GM13977 (cell line): ENCODE measurements at regions not wholly inside any gene's neighbourhood (a gene's known extent, or its start where the extent isn't known, plus 50 kb on each side); places are given as distances from the start of the nearest gene placed in this dataset.

ENCODE experiments used
- DNase-seq: peaks from one replicate; pipeline ENCODE4 v3.0.0; 2012; ENCODE audit warnings: low spot score
- in situ Hi-C: fragments of 300-500 bp; cut with MboI; formaldehyde crosslinking; loops from one replicate; pipeline ENCODE4 v1.12.0; 2022; ENCODE audit warnings: low sequenced_read_pairs, low pct_unique_long_range_greater_than_20kb, mixed read lengths, inconsistent platforms; ENCODE audit not compliant: unreplicated experiment
- TF ChIP-seq, protein P1 (sequence below): IDR thresholded peaks from 2 replicates; pipeline ENCODE4 v1.5.1; 2012; ENCODE audit warnings: mild to moderate bottlenecking, control low read depth; ENCODE audit not compliant: insufficient read depth; ENCODE audit errors: extremely low read depth, missing control alignments

DNA sequence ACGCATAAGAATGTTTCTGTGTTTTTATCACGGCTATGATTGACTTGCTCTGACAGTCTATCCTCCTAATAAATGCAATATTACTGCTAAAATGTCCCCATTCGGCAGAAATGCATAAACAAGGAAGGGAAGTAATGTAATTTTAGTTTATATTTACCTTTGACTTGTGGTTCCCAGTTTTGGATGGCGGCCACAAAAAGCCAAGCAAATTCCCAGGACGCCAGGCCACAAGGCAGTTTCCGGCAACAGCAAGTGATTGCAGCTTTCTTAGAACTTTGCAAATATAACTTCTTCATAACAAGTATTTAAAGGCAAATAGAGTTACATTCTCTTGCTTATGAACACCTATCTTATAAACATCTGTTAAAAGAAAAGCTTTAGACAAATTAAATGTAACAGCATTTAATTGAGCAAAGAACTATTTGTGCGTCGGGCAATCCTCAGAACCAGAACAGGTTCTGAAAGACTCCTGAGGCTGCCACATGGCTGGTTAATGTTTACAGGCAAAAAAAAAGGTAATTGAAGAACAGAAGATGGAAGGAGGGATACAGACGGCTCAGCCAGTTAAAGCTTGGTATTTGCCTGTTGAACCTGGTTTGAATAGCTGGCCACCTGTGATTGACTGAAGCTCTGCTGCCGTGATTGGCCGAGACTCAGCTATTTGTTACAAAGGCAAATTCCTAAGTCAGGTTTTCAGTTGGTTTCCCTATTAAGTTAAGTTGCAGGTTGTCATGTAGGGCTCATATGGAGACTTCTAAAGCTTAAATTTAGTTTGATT, 80.8 kb downstream of the C21orf91 start:
- in situ Hi-C loops: no loop called here
- no peak for DNase-seq

DNA sequence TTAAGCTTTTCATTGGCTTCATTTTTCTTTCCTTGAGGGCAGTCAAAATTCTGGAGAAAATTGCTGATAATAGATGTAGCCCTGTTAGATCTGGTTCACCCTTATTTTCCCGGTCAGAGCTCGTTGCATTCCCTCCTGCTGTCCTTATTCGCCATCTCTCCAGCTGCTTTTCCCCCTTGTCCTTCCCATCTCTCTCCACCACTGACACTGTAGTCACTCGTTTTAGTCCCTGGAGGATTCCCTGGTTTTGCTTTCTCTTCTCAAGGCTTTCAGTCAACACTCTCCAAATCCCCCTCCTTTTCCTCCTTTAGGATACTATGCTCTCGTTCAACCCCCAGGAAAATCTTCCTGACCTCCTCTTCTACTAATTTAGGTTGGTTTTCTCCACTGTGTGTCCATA, 83.1 kb downstream of the C21orf91 start:
- in situ Hi-C loops: no loop called here
- no peak for DNase-seq
- TF ChIP-seq, protein P1, sequence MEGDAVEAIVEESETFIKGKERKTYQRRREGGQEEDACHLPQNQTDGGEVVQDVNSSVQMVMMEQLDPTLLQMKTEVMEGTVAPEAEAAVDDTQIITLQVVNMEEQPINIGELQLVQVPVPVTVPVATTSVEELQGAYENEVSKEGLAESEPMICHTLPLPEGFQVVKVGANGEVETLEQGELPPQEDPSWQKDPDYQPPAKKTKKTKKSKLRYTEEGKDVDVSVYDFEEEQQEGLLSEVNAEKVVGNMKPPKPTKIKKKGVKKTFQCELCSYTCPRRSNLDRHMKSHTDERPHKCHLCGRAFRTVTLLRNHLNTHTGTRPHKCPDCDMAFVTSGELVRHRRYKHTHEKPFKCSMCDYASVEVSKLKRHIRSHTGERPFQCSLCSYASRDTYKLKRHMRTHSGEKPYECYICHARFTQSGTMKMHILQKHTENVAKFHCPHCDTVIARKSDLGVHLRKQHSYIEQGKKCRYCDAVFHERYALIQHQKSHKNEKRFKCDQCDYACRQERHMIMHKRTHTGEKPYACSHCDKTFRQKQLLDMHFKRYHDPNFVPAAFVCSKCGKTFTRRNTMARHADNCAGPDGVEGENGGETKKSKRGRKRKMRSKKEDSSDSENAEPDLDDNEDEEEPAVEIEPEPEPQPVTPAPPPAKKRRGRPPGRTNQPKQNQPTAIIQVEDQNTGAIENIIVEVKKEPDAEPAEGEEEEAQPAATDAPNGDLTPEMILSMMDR: no peak

More for the DNA sequence above, 80.8 kb downstream of the C21orf91 start:
- TF ChIP-seq, protein P1: no peak

DNA sequence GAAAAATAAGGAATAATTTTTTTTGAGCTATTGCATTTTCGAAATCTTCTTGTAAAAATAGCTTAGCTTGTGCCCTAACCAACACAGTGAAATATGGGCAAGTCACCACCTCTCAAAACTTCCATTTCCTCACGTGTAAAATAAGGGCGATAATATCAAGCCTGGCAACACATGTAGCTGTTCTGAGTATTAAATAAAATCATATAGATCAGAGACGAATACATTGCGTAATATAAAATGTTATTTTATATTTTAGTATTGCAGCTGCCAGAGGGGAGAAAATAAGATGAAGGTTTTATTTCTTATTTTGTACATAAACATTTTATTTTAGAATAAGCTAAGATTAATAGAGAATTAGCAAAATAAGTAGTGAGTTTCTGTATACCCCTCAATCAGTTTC, 85.9 kb downstream of the C21orf91 start:
- TF ChIP-seq, protein P1: no peak
- in situ Hi-C loops: no loop called here
- no peak for DNase-seq

DNA sequence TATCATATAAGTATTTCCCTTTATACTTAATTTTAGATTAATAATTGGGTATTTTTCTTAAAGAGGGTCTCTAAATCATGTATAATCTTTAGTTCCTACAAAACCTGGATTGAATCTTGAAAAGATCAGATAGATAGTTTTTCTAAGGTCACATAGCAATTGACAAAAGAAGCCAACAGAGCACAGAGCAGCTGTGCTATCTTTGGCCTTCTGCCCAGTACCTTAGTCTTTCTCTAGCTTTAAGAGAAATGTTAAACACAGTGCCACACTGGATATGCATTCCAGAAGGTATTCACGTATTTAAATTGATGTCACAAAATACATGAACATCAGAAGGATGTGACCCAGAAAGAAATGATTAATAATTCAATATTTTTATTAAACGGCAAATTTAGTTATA, 86.8 kb downstream of the C21orf91 start:
- in situ Hi-C loops: no loop called here
- TF ChIP-seq, protein P1: no peak
- no peak for DNase-seq

DNA sequence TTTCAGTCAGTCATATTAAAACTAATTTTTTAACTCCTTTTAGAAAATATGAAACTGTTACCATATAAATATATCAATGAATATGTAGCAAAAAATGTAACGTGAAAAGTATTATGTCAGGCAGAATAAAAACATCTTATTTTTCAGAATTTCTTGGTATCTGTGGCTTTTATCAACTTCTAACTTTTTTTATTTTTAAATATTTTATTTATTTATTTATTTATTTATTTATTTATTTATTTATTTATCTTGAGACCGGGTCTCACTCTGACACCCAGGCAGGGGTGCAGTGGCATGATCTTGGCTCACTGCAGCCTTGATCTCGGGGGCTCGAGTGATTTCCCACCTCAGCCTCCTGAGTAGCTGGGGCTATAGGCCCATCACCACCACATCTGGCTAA, 87.6 kb downstream of the C21orf91 start:
- in situ Hi-C loops: no loop called here
- no peak for DNase-seq
- TF ChIP-seq, protein P1: no peak

DNA sequence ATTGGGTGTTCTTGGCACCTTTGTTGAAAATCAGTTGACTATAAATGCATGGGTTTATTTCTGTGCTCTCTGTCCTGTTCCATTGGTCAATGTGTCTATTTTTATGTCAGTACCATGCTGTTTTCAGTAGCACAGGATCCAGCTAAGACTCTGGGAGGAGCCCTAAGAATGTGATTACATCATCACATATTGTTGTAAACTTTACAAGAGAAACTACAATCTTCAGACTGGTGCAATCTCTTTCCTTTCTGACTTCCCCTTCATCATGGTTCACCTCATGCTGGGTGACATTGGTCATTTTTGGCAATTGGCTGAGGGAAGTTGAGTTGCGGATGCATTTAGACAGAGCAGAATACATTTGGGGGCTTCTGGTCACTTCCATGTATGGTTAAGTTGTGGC, 88.4 kb downstream of the C21orf91 start:
- TF ChIP-seq, protein P1: no peak
- in situ Hi-C loops: no loop called here
- DNase-seq: no peak
